Uterus (tissue), 2 donors: ENCODE measurements at regions not wholly inside any gene's neighbourhood (a gene's known extent, or its start where the extent isn't known, plus 50 kb on each side); places are given as distances from the start of the nearest gene placed in this dataset.

Experiments used
- POLR2A ChIP-seq, 2 donors: fragments of 450-650 bp; IDR thresholded peaks; one replicate each; pipeline ENCODE4 v1.6.1; 2016; ENCODE audit warnings: antibody characterized with exemption in 2 of 2, mild to moderate bottlenecking in 1 of 2, moderate library complexity in 1 of 2
- TF ChIP-seq, protein P1 (sequence below), 4 experiments: fragments of 200-600 bp in 2 of 4; fragments of 450-650 bp in 2 of 4; sonication (generic) in 2 of 4; IDR thresholded peaks; one replicate each; pipeline ENCODE4 v1.5.1; 2016 to 2019; ENCODE audit warnings: antibody characterized with exemption in 4 of 4, mild to moderate bottlenecking in 2 of 4, moderate library complexity in 1 of 4

DNA sequence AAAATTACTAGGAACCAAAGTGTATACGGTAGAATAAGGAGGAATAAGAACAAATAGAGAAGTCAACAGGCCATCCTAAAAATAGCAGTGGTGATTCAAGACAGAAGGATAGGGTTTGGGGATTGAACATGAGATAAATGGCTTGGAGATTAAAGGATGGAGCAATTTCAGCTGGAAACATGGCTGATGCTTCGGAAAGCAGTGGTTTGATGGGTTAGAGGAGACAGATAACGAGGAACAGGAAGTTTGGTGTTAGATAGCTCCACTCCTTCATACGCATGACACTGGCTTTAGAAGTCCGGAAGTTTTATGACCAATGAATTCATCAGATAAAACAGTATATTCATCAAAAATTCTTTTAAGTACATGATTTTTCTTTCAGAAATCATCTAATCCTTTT, 70.8 kb upstream of the GALNTL6 start:
- TF ChIP-seq, protein P1, sequence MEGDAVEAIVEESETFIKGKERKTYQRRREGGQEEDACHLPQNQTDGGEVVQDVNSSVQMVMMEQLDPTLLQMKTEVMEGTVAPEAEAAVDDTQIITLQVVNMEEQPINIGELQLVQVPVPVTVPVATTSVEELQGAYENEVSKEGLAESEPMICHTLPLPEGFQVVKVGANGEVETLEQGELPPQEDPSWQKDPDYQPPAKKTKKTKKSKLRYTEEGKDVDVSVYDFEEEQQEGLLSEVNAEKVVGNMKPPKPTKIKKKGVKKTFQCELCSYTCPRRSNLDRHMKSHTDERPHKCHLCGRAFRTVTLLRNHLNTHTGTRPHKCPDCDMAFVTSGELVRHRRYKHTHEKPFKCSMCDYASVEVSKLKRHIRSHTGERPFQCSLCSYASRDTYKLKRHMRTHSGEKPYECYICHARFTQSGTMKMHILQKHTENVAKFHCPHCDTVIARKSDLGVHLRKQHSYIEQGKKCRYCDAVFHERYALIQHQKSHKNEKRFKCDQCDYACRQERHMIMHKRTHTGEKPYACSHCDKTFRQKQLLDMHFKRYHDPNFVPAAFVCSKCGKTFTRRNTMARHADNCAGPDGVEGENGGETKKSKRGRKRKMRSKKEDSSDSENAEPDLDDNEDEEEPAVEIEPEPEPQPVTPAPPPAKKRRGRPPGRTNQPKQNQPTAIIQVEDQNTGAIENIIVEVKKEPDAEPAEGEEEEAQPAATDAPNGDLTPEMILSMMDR (IDR thresholded peaks at IDR 0.05) = no peak
- TF ChIP-seq POLR2A (IDR thresholded peaks at IDR 0.05) = no peak
